K562 (cell line): ENCODE measurements at regions not wholly inside any gene's neighbourhood (a gene's known extent, or its start where the extent isn't known, plus 50 kb on each side); places are given as distances from the start of the nearest gene placed in this dataset.

Source experiments
- ATAC-seq: fragments of 200-7000 bp; cut with Tn5 transposase; 3 replicates; pipeline ENCODE4 v1.9.1; 2020; ENCODE audit warnings: moderate library complexity
- BruUV-seq: library from RNA; stranded (reverse); fragments of 400-500 nt; replicated peaks from 2 replicates; lab custom pipeline; 2021; lab: Mats Ljungman, UMichigan
- CTCF ChIA-PET: fragments of 300-600 bp; formaldehyde crosslinking; extraction: SDS; loops from one replicate; lab custom pipeline; 2021; ENCODE audit warnings: low intra/inter-chr PET ratio; lab: Yijun Ruan, JAX
- POLR2A ChIA-PET: fragments of 300-600, 350-650 bp; sonication (Branson Sonifier 250); formaldehyde crosslinking; extraction: SDS; loops from one replicate; lab custom pipeline; 2021; ENCODE audit warnings: antibody characterized with exemption, inconsistent platforms; lab: Yijun Ruan, JAX
- DNase-seq, 4 experiments: peaks; one replicate each; pipeline versions ENCODE4 v3.0.0 to v3.0.0-alpha.2; 2011 to 2018; ENCODE audit warnings: low spot score in 3 of 4, mixed read lengths in 3 of 4; ENCODE audit errors: extremely low read depth in 1 of 4
- FAIRE-seq: peaks from 2 replicates; lab custom pipeline; 2011; peaks lifted over from hg19 to GRCh38; lab: Jason Lieb, UNC
- H2AFZ ChIP-seq: 2 replicates; pipeline ENCODE4 v1.6.0; 2011; ENCODE audit warnings: low read depth, low read length, control low read depth, inconsistent platforms
- H3K27ac ChIP-seq: fragments of 200-600 bp; 3 replicates; pipeline ENCODE4 v1.8.0; 2011; ENCODE audit warnings: low read depth, mild to moderate bottlenecking, control low read depth, inconsistent platforms, low read length, moderate library complexity, mixed read lengths; ENCODE audit errors: extremely low read depth
- H3K27me3 ChIP-seq, 2 experiments: fragments of 300-600 bp in 1 of 2; 2 replicates in 1 of 2; 3 replicates in 1 of 2; pipeline versions ENCODE4 v1.6.0 to v1.8.0; 2011; ENCODE audit warnings: inconsistent platforms in 2 of 2, low read length in 2 of 2, mild to moderate bottlenecking in 1 of 2, mixed read lengths in 1 of 2, moderate library complexity in 1 of 2; ENCODE audit not compliant: control insufficient read depth in 2 of 2, insufficient read depth in 2 of 2
- H3K36me3 ChIP-seq: fragments of 300-600 bp; 3 replicates; pipeline ENCODE4 v1.8.0; 2011; ENCODE audit warnings: mild to moderate bottlenecking, low read length, inconsistent platforms; ENCODE audit not compliant: control insufficient read depth, insufficient read depth
- H3K4me1 ChIP-seq, 2 experiments: fragments of 200-600 bp in 1 of 2; replicated peaks in 1 of 2; 2 replicates in 1 of 2; 3 replicates in 1 of 2; pipeline versions ENCODE4 v1.5.1 to v1.8.0; 2011; ENCODE audit warnings: inconsistent platforms in 2 of 2, low read length in 2 of 2, mild to moderate bottlenecking in 1 of 2, mixed read lengths in 1 of 2, moderate library complexity in 1 of 2; ENCODE audit not compliant: control insufficient read depth in 2 of 2, insufficient read depth in 2 of 2
- H3K4me2 ChIP-seq: 2 replicates; pipeline ENCODE4 v1.6.1; 2011; ENCODE audit warnings: low read length, control low read depth, inconsistent platforms, mixed read lengths; ENCODE audit not compliant: insufficient read depth
- H3K4me3 ChIP-seq: fragments of 200-600 bp; sonication (generic), shearing (Covaris generic); 2 replicates; pipeline ENCODE4 v1.5.1; 2016; ENCODE audit warnings: control low read depth, inconsistent platforms
- H3K79me2 ChIP-seq: fragments of 200-600 bp; 3 replicates; pipeline ENCODE4 v1.8.0; 2011; ENCODE audit warnings: low read length, inconsistent platforms; ENCODE audit not compliant: control insufficient read depth, insufficient read depth
- H3K9ac ChIP-seq, 2 experiments: 2 replicates each; pipeline versions ENCODE4 v1.6.0 to v1.6.1; 2011; ENCODE audit warnings: low read depth in 2 of 2, low read length in 2 of 2, control low read depth in 1 of 2, inconsistent platforms in 1 of 2, mild to moderate bottlenecking in 1 of 2, mixed read lengths in 1 of 2; ENCODE audit not compliant: insufficient read depth in 1 of 2
- H3K9me1 ChIP-seq: one replicate; pipeline ENCODE4 v1.6.0; 2011; ENCODE audit warnings: inconsistent platforms, mild to moderate bottlenecking, low read length, moderate library complexity; ENCODE audit not compliant: control insufficient read depth, insufficient read depth
- H3K9me3 ChIP-seq: replicated peaks from 2 replicates; pipeline ENCODE4 v1.5.1; 2011; ENCODE audit warnings: low read depth, low read length, inconsistent platforms; ENCODE audit not compliant: control insufficient read depth, insufficient read depth
- H4K20me1 ChIP-seq: replicated peaks from 2 replicates; pipeline ENCODE4 v1.6.1; 2011; ENCODE audit warnings: low read length, inconsistent platforms, mixed read lengths; ENCODE audit not compliant: control insufficient read depth, insufficient read depth
- GABPB1 ChIP-seq: sonication (generic); formaldehyde crosslinking; IDR thresholded peaks from 2 replicates; pipeline ENCODE4 v1.8.0; 2022; ENCODE audit warnings: mild to moderate bottlenecking, missing genetic modification reagents
- HCFC1 ChIP-seq: IDR thresholded peaks from 2 replicates; pipeline ENCODE4 v1.6.1; 2012; ENCODE audit warnings: low read depth, low read length, improper control_type of control experiment
- MAFK ChIP-seq: IDR thresholded peaks from 2 replicates; pipeline ENCODE4 v1.6.1; 2011; ENCODE audit warnings: low read length, improper control_type of control experiment
- MBD1 ChIP-seq: fragments of 250-450 bp; sonication (Bioruptor Pico); IDR thresholded peaks from 2 replicates; pipeline ENCODE4 v1.8.0; 2022; ENCODE audit warnings: inconsistent platforms
- NCOR1 ChIP-seq: fragments of 450-650 bp; IDR thresholded peaks from 2 replicates; pipeline ENCODE4 v1.6.1; 2016; ENCODE audit warnings: mild to moderate bottlenecking, moderate library complexity
- NR4A1 ChIP-seq, 2 experiments: fragments of 250-450 bp in 1 of 2; fragments of 450-650 bp in 1 of 2; sonication (Bioruptor Pico) in 1 of 2; IDR thresholded peaks; 2 replicates each; pipeline versions ENCODE4 v1.4.0 to v1.6.1; 2016 to 2020; ENCODE audit warnings: mild to moderate bottlenecking in 2 of 2, missing compliant biosample characterization in 1 of 2, missing genetic modification characterization in 1 of 2, moderate library complexity in 1 of 2
- RAD21 ChIP-seq, 2 experiments: fragments of 250-450 bp in 1 of 2; fragments of 450-650 bp in 1 of 2; sonication (Bioruptor Pico) in 1 of 2; formaldehyde crosslinking in 1 of 2; IDR thresholded peaks in 1 of 2; conservative IDR thresholded peaks in 1 of 2; 2 replicates each; pipeline versions ENCODE4 v1.4.0 to v1.8.0; 2020 to 2022; ENCODE audit warnings: mild to moderate bottlenecking in 2 of 2, moderate library complexity in 1 of 2
- RBM34 ChIP-seq: fragments of 200-400 bp; formaldehyde crosslinking; IDR thresholded peaks from 2 replicates; pipeline ENCODE4 v1.6.1; 2018; ENCODE audit warnings: low read length, borderline replicate concordance; ENCODE audit not compliant: insufficient read depth
- ZFP1 ChIP-seq: fragments of 450-650 bp; formaldehyde crosslinking; IDR thresholded peaks from 2 replicates; pipeline ENCODE4 v1.4.0; 2020; ENCODE audit warnings: mild to moderate bottlenecking, mixed read lengths
- ZNF133 ChIP-seq: fragments of 250-450 bp; sonication (Bioruptor Pico); IDR thresholded peaks from 2 replicates; pipeline ENCODE4 v1.4.0; 2020; ENCODE audit warnings: mild to moderate bottlenecking
- ZNF445 ChIP-seq: fragments of 250-450 bp; sonication (Bioruptor Pico); IDR thresholded peaks from 2 replicates; pipeline ENCODE4 v1.4.0; 2020; ENCODE audit warnings: low read depth, mild to moderate bottlenecking, moderate library complexity
- ZNF778 ChIP-seq: fragments of 450-650 bp; formaldehyde crosslinking; IDR thresholded peaks from 2 replicates; pipeline ENCODE4 v1.4.0; 2020; ENCODE audit warnings: mild to moderate bottlenecking, moderate library complexity
- WGBS: fragments of 100-300 bp; shearing (Covaris generic); methylation state at CpG from one replicate; pipeline ENCODE4 v1.1.6; 2016; ENCODE audit warnings: low coverage, mixed read lengths; ENCODE audit not compliant: insufficient coverage; ENCODE audit errors: missing lambda C conversion rate; 5-methylcytosine and 5-hydroxymethylcytosine counted together
- in situ Hi-C: fragments of 300-500 bp; cut with MboI; formaldehyde crosslinking; loops from 4 replicates; pipeline ENCODE4 v1.15.0; 2018; ENCODE audit warnings: inconsistent platforms, mixed read lengths
- intact Hi-C: fragments of 100-400 bp; cut with micrococcal nuclease; formaldehyde crosslinking; loops from 2 replicates; pipeline ENCODE4 v1.14.2; 2022

GRCh38 chr15:31245135-31245689 lies 81.4 kb upstream of the KLF13 start:
- Histone ChIP-seq H3K4me3 (no peak overlapping the region), H3K9me1 (no peaks in the 10 kb centered on the region), H2AFZ (no peak overlapping the region), H3K79me2 (no peaks in the 10 kb centered on the region), H3K27ac (no peak overlapping the region), H3K27me3 (peaks cover 6 to 51% of the 10 kb centered on the region in 2 experiments; a peak in 4 of 5 replicates), H3K9ac (no peak overlapping the region), H3K4me1 (no peaks in the 10 kb centered on the region), H3K4me2 (no peak overlapping the region), H4K20me1 (peaks cover 7% of the 10 kb centered on the region; the same call in 1 of the 2 replicates), H3K36me3 (no peaks in the 10 kb centered on the region), H3K9me3 (no peaks in the 10 kb centered on the region)
- ATAC-seq = no peak
- ChIA-PET POLR2A (no interaction called here), CTCF (no interaction called here)
- WGBS = 0% methylated on average over 2 of the region's 4 CpGs
- BruUV-seq = no TSS peak
- DNase-seq = no peak
- no peak for TF ChIP-seq NR4A1 (CRISPR knock-in tag; IDR thresholded peaks at IDR 0.05)
- TF ChIP-seq NR4A1 (tag; IDR thresholded peaks at IDR 0.05) = no peak
- TF ChIP-seq ZNF445 (CRISPR knock-in tag) = no peak
- intact Hi-C loops (no loop called here), in situ Hi-C loops (no loop called here)
- no peak for FAIRE-seq

GRCh38 chr15:31245756-31246155 lies 80.9 kb upstream of the KLF13 start:
- in situ Hi-C loops = no loop called here
- WGBS = 0% methylated on average over 3 of the region's 3 CpGs
- no peak overlapping the region for H3K4me2 ChIP-seq
- TF ChIP-seq MBD1 (CRISPR knock-in tag) (no peak), RBM34 (no peak), ZNF778 (CRISPR knock-in tag) (no peak), ZNF133 (CRISPR knock-in tag) (no peak), NCOR1 (no peak), RAD21 (CRISPR knock-in tag; conservative IDR thresholded peaks at IDR 0.05 in 1 of 2, IDR thresholded peaks at IDR 0.05 in 1 of 2) (no peak), ZFP1 (CRISPR knock-in tag) (no peak), MAFK (no peak), HCFC1 (no peak), GABPB1 (CRISPR knock-in tag) (no peak)

More at GRCh38 chr15:31245756-31246155, 80.9 kb upstream of the KLF13 start:
- Histone ChIP-seq H3K4me3 (no peak overlapping the region), H3K9me3 (no peaks in the 10 kb centered on the region), H3K27me3 (peaks cover 8 to 51% of the 10 kb centered on the region in 2 experiments; a peak in 4 of 5 replicates), H2AFZ (no peak overlapping the region), H3K4me1 (no peaks in the 10 kb centered on the region), H3K27ac (no peak overlapping the region), H4K20me1 (peaks cover 7% of the 10 kb centered on the region; the same call in 1 of the 2 replicates), H3K9ac (no peak overlapping the region), H3K36me3 (no peaks in the 10 kb centered on the region), H3K9me1 (no peaks in the 10 kb centered on the region), H3K79me2 (no peaks in the 10 kb centered on the region)
- intact Hi-C loops = no loop called here
- BruUV-seq = no TSS peak
- ATAC-seq (no peak), FAIRE-seq (no peak), DNase-seq (no peak)
- ChIA-PET POLR2A (no interaction called here), CTCF (no interaction called here)
